HEK293 (cell line): ENCODE measurements at regions not wholly inside any gene's neighbourhood (a gene's known extent, or its start where the extent isn't known, plus 50 kb on each side); places are given as distances from the start of the nearest gene placed in this dataset.

ENCODE experiments used
- CTCF ChIA-PET: fragments of 350-600 bp; formaldehyde crosslinking; extraction: SDS; loops from one replicate; lab custom pipeline; 2021; ENCODE audit warnings: antibody characterized with exemption; lab: Yijun Ruan, JAX
- POLR2A ChIA-PET: fragments of 300-600 bp; formaldehyde crosslinking; extraction: SDS; loops from one replicate; lab custom pipeline; 2020; ENCODE audit warnings: antibody characterized with exemption, inconsistent platforms; lab: Yijun Ruan, JAX
- H3K27ac ChIP-seq: fragments of 200-500 bp; sonication (Bioruptor generic); 2 replicates; pipeline ENCODE4 v1.5.1; 2014; ENCODE audit warnings: low read depth, low read length, control low read depth, inconsistent platforms; ENCODE audit errors: extremely low read depth
- H3K36me3 ChIP-seq, 2 experiments: fragments of 200-500 bp in 1 of 2; sonication (Bioruptor generic) in 1 of 2; 1 replicate in 1 of 2; 2 replicates in 1 of 2; pipeline ENCODE4 v1.5.1; 2014 to 2017; ENCODE audit warnings: inconsistent platforms in 2 of 2, low read length in 2 of 2; ENCODE audit not compliant: control insufficient read depth in 2 of 2, insufficient read depth in 1 of 2
- H3K4me1 ChIP-seq: fragments of 200-500 bp; sonication (Bioruptor generic); 2 replicates; pipeline ENCODE4 v1.5.1; 2014; ENCODE audit warnings: mild to moderate bottlenecking, low read length, inconsistent platforms; ENCODE audit not compliant: control insufficient read depth, insufficient read depth
- H3K4me3 ChIP-seq: 2 replicates; pipeline ENCODE4 v1.5.1; 2011; ENCODE audit warnings: low read depth, mild to moderate bottlenecking, control low read depth, low read length, moderate library complexity
- H3K9me3 ChIP-seq: fragments of 200-500 bp; sonication (Bioruptor generic); 2 replicates; pipeline ENCODE4 v1.5.1; 2014; ENCODE audit warnings: low read depth, low read length, inconsistent platforms; ENCODE audit not compliant: control insufficient read depth, insufficient read depth
- BCL11A ChIP-seq: fragments of 450-650 bp; formaldehyde crosslinking; IDR thresholded peaks from 2 replicates; pipeline ENCODE4 v1.5.1; 2016; ENCODE audit warnings: low read depth, missing biosample characterization, missing genetic modification characterization
- EGR2 ChIP-seq: fragments of 450-650 bp; formaldehyde crosslinking; IDR thresholded peaks from 2 replicates; pipeline ENCODE4 v1.5.1; 2016; ENCODE audit warnings: low read depth, missing biosample characterization, missing genetic modification characterization
- FEZF1 ChIP-seq: fragments of 450-650 bp; formaldehyde crosslinking; IDR thresholded peaks from 2 replicates; pipeline ENCODE4 v1.5.1; 2016; ENCODE audit warnings: missing biosample characterization, missing genetic modification characterization
- GLIS2 ChIP-seq: fragments of 450-650 bp; formaldehyde crosslinking; IDR thresholded peaks from 2 replicates; pipeline ENCODE4 v1.5.1; 2016; ENCODE audit warnings: missing biosample characterization, missing genetic modification characterization
- IKZF3 ChIP-seq: fragments of 450-650 bp; IDR thresholded peaks from 2 replicates; pipeline ENCODE4 v1.5.0; 2018; ENCODE audit warnings: missing biosample characterization, mild to moderate bottlenecking, missing genetic modification characterization, moderate library complexity
- KLF16 ChIP-seq: fragments of 450-650 bp; formaldehyde crosslinking; IDR thresholded peaks from 2 replicates; pipeline ENCODE4 v1.5.1; 2017; ENCODE audit warnings: missing biosample characterization, missing genetic modification characterization
- KLF9 ChIP-seq: fragments of 450-650 bp; formaldehyde crosslinking; IDR thresholded peaks from 2 replicates; pipeline ENCODE4 v1.5.1; 2016; ENCODE audit warnings: missing biosample characterization, missing genetic modification characterization, low read depth
- PRDM2 ChIP-seq: fragments of 450-650 bp; formaldehyde crosslinking; IDR thresholded peaks from 2 replicates; pipeline ENCODE4 v1.5.1; 2016; ENCODE audit warnings: missing biosample characterization, missing genetic modification characterization, borderline replicate concordance
- RBAK ChIP-seq: fragments of 450-650 bp; formaldehyde crosslinking; IDR thresholded peaks from 2 replicates; pipeline ENCODE4 v1.5.1; 2016; ENCODE audit warnings: missing biosample characterization, missing genetic modification characterization
- SETDB1 ChIP-seq: IDR thresholded peaks from one replicate; pipeline ENCODE4 v1.6.1; 2017; ENCODE audit warnings: mild to moderate bottlenecking, low read length, moderate library complexity, mixed read lengths; ENCODE audit not compliant: insufficient read length
- TCF7L2 ChIP-seq: IDR thresholded peaks from 2 replicates; pipeline ENCODE4 v1.6.1; 2011; ENCODE audit warnings: low read depth, mild to moderate bottlenecking, inconsistent platforms, low read length, moderate library complexity, borderline replicate concordance
- ZNF140 ChIP-seq: fragments of 450-650 bp; formaldehyde crosslinking; IDR thresholded peaks from 2 replicates; pipeline ENCODE4 v1.5.1; 2016; ENCODE audit warnings: missing biosample characterization, missing genetic modification characterization
- ZNF16 ChIP-seq: fragments of 450-650 bp; formaldehyde crosslinking; IDR thresholded peaks from 2 replicates; pipeline ENCODE4 v1.5.1; 2016; ENCODE audit warnings: low read depth, missing biosample characterization, missing genetic modification characterization
- ZNF350 ChIP-seq: fragments of 450-650 bp; formaldehyde crosslinking; IDR thresholded peaks from 2 replicates; pipeline ENCODE4 v1.5.0; 2017; ENCODE audit warnings: missing biosample characterization, mild to moderate bottlenecking, missing genetic modification characterization
- ZNF501 ChIP-seq: fragments of 450-650 bp; formaldehyde crosslinking; IDR thresholded peaks from 2 replicates; pipeline ENCODE4 v1.5.1; 2016; ENCODE audit warnings: missing biosample characterization, missing genetic modification characterization
- ZNF510 ChIP-seq: fragments of 450-650 bp; formaldehyde crosslinking; IDR thresholded peaks from 2 replicates; pipeline ENCODE4 v1.5.1; 2018; ENCODE audit warnings: mild to moderate bottlenecking, missing genetic modification characterization, missing biosample characterization; ENCODE audit not compliant: insufficient replicate concordance
- ZNF558 ChIP-seq: fragments of 450-650 bp; formaldehyde crosslinking; IDR thresholded peaks from 2 replicates; pipeline ENCODE4 v1.5.1; 2016; ENCODE audit warnings: missing biosample characterization, missing genetic modification characterization
- ZNF623 ChIP-seq: fragments of 450-650 bp; formaldehyde crosslinking; IDR thresholded peaks from 2 replicates; pipeline ENCODE4 v1.5.1; 2016; ENCODE audit warnings: missing biosample characterization, missing genetic modification characterization
- ZNF654 ChIP-seq: fragments of 450-650 bp; formaldehyde crosslinking; IDR thresholded peaks from 2 replicates; pipeline ENCODE4 v1.5.1; 2016; ENCODE audit warnings: low read depth, missing biosample characterization, missing genetic modification characterization
- ZNF664 ChIP-seq: fragments of 450-650 bp; formaldehyde crosslinking; IDR thresholded peaks from 2 replicates; pipeline ENCODE4 v1.5.1; 2016; ENCODE audit warnings: missing biosample characterization, missing genetic modification characterization
- ZNF677 ChIP-seq: fragments of 450-650 bp; IDR thresholded peaks from 2 replicates; pipeline ENCODE4 v1.5.0; 2018; ENCODE audit warnings: missing biosample characterization, mild to moderate bottlenecking, missing genetic modification characterization, moderate library complexity
- ZNF747 ChIP-seq: fragments of 450-650 bp; formaldehyde crosslinking; IDR thresholded peaks from 2 replicates; pipeline ENCODE4 v1.5.1; 2016; ENCODE audit warnings: missing biosample characterization, missing genetic modification characterization
- ZNF791 ChIP-seq: fragments of 450-650 bp; formaldehyde crosslinking; IDR thresholded peaks from 2 replicates; pipeline ENCODE4 v1.5.1; 2016; ENCODE audit warnings: missing biosample characterization, missing genetic modification characterization
- ZNF792 ChIP-seq: fragments of 450-650 bp; formaldehyde crosslinking; IDR thresholded peaks from 2 replicates; pipeline ENCODE4 v1.5.1; 2016; ENCODE audit warnings: missing biosample characterization, missing genetic modification characterization
- ZNF837 ChIP-seq: fragments of 450-650 bp; formaldehyde crosslinking; IDR thresholded peaks from 2 replicates; pipeline ENCODE4 v1.5.1; 2016; ENCODE audit warnings: missing biosample characterization, missing genetic modification characterization
- ZNF843 ChIP-seq: fragments of 450-650 bp; formaldehyde crosslinking; IDR thresholded peaks from 2 replicates; pipeline ENCODE4 v1.5.1; 2016; ENCODE audit warnings: missing biosample characterization, missing genetic modification characterization
- ZSCAN23 ChIP-seq: fragments of 450-650 bp; formaldehyde crosslinking; IDR thresholded peaks from 2 replicates; pipeline ENCODE4 v1.5.1; 2016; ENCODE audit warnings: missing biosample characterization, missing genetic modification characterization
- ZSCAN5A ChIP-seq: fragments of 450-650 bp; formaldehyde crosslinking; IDR thresholded peaks from 2 replicates; pipeline ENCODE4 v1.5.1; 2016; ENCODE audit warnings: missing biosample characterization, missing genetic modification characterization

- CTCF ChIA-PET = interaction anchor here (0.6 to 1.4 kb wide), 6 partner anchors 282 to 820 kb away, joined by 3 to 7 read pairs (median 4); no protein-coding TSS in a partner anchor
Observed at GRCh38 chrX:7996851-7997250, 69.6 kb upstream of the PNPLA4 start.

GRCh38 chrX:7996414-7996813 is 69.2 kb upstream of the PNPLA4 start:
- TF ChIP-seq ZNF664 = no peak
- TF ChIP-seq ZNF654 = peak; percentile 24; the same call in 1 of the 2 replicates
- ChIA-PET POLR2A (no interaction called here), CTCF (interaction anchor here (0.6 to 0.7 kb wide), 3 partner anchors 283 to 790 kb away, joined by 3 to 5 read pairs (median 3); no protein-coding TSS in a partner anchor)
- no peak overlapping the region for H3K4me3 ChIP-seq
- no peaks in the 10 kb centered on the region for H3K9me3 ChIP-seq
- H3K36me3 ChIP-seq = no peaks in the 10 kb centered on the region
- H3K27ac ChIP-seq = no peak overlapping the region
- H3K4me1 ChIP-seq = no peaks in the 10 kb centered on the region

More at GRCh38 chrX:7996851-7997250, 69.6 kb upstream of the PNPLA4 start:
- Histone ChIP-seq H3K4me3 (no peak overlapping the region), H3K4me1 (no peaks in the 10 kb centered on the region), H3K9me3 (no peaks in the 10 kb centered on the region), H3K27ac (no peak overlapping the region), H3K36me3 (no peaks in the 10 kb centered on the region)
- POLR2A ChIA-PET = no interaction called here
- TF ChIP-seq ZNF837 = no peak
- no peak for TF ChIP-seq BCL11A (tag by site-specific recombination)
- no peak for TF ChIP-seq IKZF3 (tag by site-specific recombination)
- TF ChIP-seq ZNF140 = no peak
- TF ChIP-seq FEZF1 (tag by site-specific recombination) = no peak
- TF ChIP-seq KLF9 (tag by site-specific recombination) = no peak
- no peak for TF ChIP-seq ZNF558
- no peak for TF ChIP-seq EGR2 (tag by site-specific recombination)
- TF ChIP-seq ZNF501 (tag by site-specific recombination) = no peak
- TF ChIP-seq ZNF16 (tag by site-specific recombination) = no peak
- TF ChIP-seq ZNF843 (tag by site-specific recombination) = no peak
- TF ChIP-seq ZSCAN23 = no peak
- TF ChIP-seq RBAK (tag by site-specific recombination) = no peak

GRCh38 chrX:7993873-7994272 is 66.7 kb upstream of the PNPLA4 start:
- no peaks in the 10 kb centered on the region for H3K4me1 ChIP-seq
- no peak overlapping the region for H3K4me3 ChIP-seq
- no peak overlapping the region for H3K27ac ChIP-seq
- ChIA-PET POLR2A (no interaction called here), CTCF (interaction anchor here (1.0 to 1.8 kb wide), 3 partner anchors 73 to 745 kb away, joined by 3 to 4 read pairs (median 3); no protein-coding TSS in a partner anchor)
- no peaks in the 10 kb centered on the region for H3K9me3 ChIP-seq
- H3K36me3 ChIP-seq = no peaks in the 10 kb centered on the region
- no peak for TF ChIP-seq SETDB1
- TF ChIP-seq ZSCAN5A = no peak
- no peak for TF ChIP-seq KLF16
- TF ChIP-seq TCF7L2 = no peak
- TF ChIP-seq ZNF350 (tag by site-specific recombination) = no peak
- no peak for TF ChIP-seq ZNF843 (tag by site-specific recombination)
- no peak for TF ChIP-seq FEZF1 (tag by site-specific recombination)
- TF ChIP-seq ZNF623 (tag by site-specific recombination) = no peak
- TF ChIP-seq PRDM2 (tag by site-specific recombination) = no peak
- no peak for TF ChIP-seq ZNF510 (tag by site-specific recombination)
- no peak for TF ChIP-seq ZNF677
- no peak for TF ChIP-seq ZNF791 (tag by site-specific recombination)
- TF ChIP-seq GLIS2 (tag by site-specific recombination) = no peak
- no peak for TF ChIP-seq ZNF747
- TF ChIP-seq ZNF792 (tag by site-specific recombination) = no peak
